ENCODE measurements at regions not wholly inside any gene's neighbourhood (a gene's known extent, or its start where the extent isn't known, plus 50 kb on each side); places are given as distances from the start of the nearest gene placed in this dataset.

GRCh38 chr16:11403534-11403795, 58.2 kb downstream of the RMI2 start:
- TF ChIP-seq CTCF (IDR thresholded peaks at IDR 0.05; ENCODE audit: low read length): no peak
- TF ChIP-seq EZH2 (optimal IDR thresholded peaks at IDR 0.05; ENCODE audit: low read depth, low read length): no peak

All from MM.1S (cell line).